ENCODE measurements at regions not wholly inside any gene's neighbourhood (a gene's known extent, or its start where the extent isn't known, plus 50 kb on each side); places are given as distances from the start of the nearest gene placed in this dataset.

DNA sequence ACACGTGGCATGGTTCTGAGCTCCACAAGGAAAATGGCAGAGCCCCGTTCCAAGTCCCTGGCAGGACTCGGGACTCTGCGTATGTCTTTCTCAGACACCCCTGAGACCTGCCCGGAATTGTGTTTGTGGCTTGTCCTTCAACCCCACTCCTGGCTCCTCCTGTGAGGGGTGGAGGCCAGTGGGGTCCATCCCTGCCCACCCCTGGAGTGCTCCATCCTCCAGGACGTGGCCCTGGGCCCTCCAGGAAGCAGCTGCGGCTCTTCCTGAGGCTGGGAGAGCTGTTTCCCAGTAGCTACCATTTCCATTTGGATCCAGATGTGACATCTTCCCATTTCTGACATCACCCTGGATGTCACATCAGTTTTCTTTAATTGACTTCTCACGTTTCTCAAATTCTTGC is 118.7 kb upstream of the C1QTNF9B start:
- H3K4me3 ChIP-seq (ENCODE audit: low read depth, low read length): no peak overlapping the region
- no peak for DNase-seq (ENCODE audit: low read depth)
- TF ChIP-seq, protein P1, sequence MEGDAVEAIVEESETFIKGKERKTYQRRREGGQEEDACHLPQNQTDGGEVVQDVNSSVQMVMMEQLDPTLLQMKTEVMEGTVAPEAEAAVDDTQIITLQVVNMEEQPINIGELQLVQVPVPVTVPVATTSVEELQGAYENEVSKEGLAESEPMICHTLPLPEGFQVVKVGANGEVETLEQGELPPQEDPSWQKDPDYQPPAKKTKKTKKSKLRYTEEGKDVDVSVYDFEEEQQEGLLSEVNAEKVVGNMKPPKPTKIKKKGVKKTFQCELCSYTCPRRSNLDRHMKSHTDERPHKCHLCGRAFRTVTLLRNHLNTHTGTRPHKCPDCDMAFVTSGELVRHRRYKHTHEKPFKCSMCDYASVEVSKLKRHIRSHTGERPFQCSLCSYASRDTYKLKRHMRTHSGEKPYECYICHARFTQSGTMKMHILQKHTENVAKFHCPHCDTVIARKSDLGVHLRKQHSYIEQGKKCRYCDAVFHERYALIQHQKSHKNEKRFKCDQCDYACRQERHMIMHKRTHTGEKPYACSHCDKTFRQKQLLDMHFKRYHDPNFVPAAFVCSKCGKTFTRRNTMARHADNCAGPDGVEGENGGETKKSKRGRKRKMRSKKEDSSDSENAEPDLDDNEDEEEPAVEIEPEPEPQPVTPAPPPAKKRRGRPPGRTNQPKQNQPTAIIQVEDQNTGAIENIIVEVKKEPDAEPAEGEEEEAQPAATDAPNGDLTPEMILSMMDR (IDR thresholded peaks at IDR 0.05; ENCODE audit: control insufficient read depth, extremely low read depth, insufficient read depth): no peak

- DNase-seq (ENCODE audit: low read depth): no peak
- H3K4me3 ChIP-seq (ENCODE audit: low read depth, low read length): no peak overlapping the region
- TF ChIP-seq, protein P1 (IDR thresholded peaks at IDR 0.05; ENCODE audit: control insufficient read depth, extremely low read depth, insufficient read depth): no peak
These were observed 125.3 kb upstream of the C1QTNF9B start for GRCh38 chr13:24022568-24022967.

DNA sequence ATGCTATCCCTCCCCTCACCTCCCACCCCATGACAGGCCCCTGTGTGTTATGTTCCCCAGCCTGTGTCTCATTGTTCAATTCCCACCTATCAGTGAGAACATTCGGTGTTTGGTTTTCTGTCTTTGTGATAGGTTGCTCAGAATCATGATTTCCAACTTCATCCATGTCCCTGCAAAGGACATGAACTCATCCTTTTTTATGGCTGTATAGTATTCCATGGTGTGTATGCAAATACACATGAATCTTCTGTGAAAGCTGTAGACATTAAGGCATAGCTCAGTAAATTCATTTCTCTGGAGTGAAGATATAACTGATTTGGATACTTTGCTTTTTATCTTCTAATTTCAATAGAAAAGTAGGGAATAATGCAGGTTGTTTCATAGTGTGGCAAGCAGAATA is 125.8 kb upstream of the C1QTNF9B start:
- DNase-seq (ENCODE audit: low read depth): no peak

GRCh38 chr13:24027494-24027893 is 130.2 kb upstream of the C1QTNF9B start:
- TF ChIP-seq, protein P1 (IDR thresholded peaks at IDR 0.05; ENCODE audit: control insufficient read depth, extremely low read depth, insufficient read depth): no peak
- no peak for DNase-seq (ENCODE audit: low read depth)
- no peak overlapping the region for H3K4me3 ChIP-seq (ENCODE audit: low read depth, low read length)

More for the DNA sequence above, 125.8 kb upstream of the C1QTNF9B start:
- H3K4me3 ChIP-seq (ENCODE audit: low read depth, low read length): no peak overlapping the region
- TF ChIP-seq, protein P1 (IDR thresholded peaks at IDR 0.05; ENCODE audit: control insufficient read depth, extremely low read depth, insufficient read depth): no peak

- DNase-seq (ENCODE audit: low read depth): no peak
- TF ChIP-seq, protein P1 (IDR thresholded peaks at IDR 0.05; ENCODE audit: control insufficient read depth, extremely low read depth, insufficient read depth): no peak
- no peak overlapping the region for H3K4me3 ChIP-seq (ENCODE audit: low read depth, low read length)
These were observed 128.3 kb upstream of the SPATA13 start for GRCh38 chr13:24032252-24032651.

GRCh38 chr13:24032674-24033073 is 127.8 kb upstream of the SPATA13 start:
- TF ChIP-seq, protein P1 (IDR thresholded peaks at IDR 0.05; ENCODE audit: control insufficient read depth, extremely low read depth, insufficient read depth): no peak
- no peak for DNase-seq (ENCODE audit: low read depth)
- H3K4me3 ChIP-seq (ENCODE audit: low read depth, low read length): no peak overlapping the region

GRCh38 chr13:24033527-24034302 is 126.8 kb upstream of the SPATA13 start:
- H3K4me3 ChIP-seq (ENCODE audit: low read depth, low read length): no peak overlapping the region
- TF ChIP-seq, protein P1 (IDR thresholded peaks at IDR 0.05; ENCODE audit: control insufficient read depth, extremely low read depth, insufficient read depth): no peak
- no peak for DNase-seq (ENCODE audit: low read depth)
